Adrenal gland (tissue), 9 donors: ENCODE measurements at regions not wholly inside any gene's neighbourhood (a gene's known extent, or its start where the extent isn't known, plus 50 kb on each side); places are given as distances from the start of the nearest gene placed in this dataset.
"Not testable (repeated sequence)": the region's sequence is repeated elsewhere in the genome, so short reads cannot be mapped to it uniquely, and the experiment has no call there.

Experiments
- DNase-seq, 7 donors: peaks; one replicate each; pipeline ENCODE4 v3.0.0-alpha.2; 2019 to 2020
- H3K27ac ChIP-seq, 5 donors: fragments of 200-600 bp; sonication (generic) in 4 of 5; 1 replicate in 3 of 5; 2 replicates in 2 of 5; pipeline versions ENCODE4 v1.5.1 to v1.8.0; 2016 to 2020; ENCODE audit warnings: mild to moderate bottlenecking in 1 of 5
- H3K27me3 ChIP-seq: fragments of 200-600 bp; 2 replicates; pipeline ENCODE4 v1.8.0; 2021
- H3K36me3 ChIP-seq, 2 donors: fragments of 200-600 bp; replicated peaks in 1 of 2; 1 replicate in 1 of 2; 2 replicates in 1 of 2; pipeline versions ENCODE4 v1.5.1 to v1.8.0; 2018 to 2022
- H3K4me1 ChIP-seq, 2 donors: fragments of 200-600 bp; replicated peaks in 1 of 2; 1 replicate in 1 of 2; 2 replicates in 1 of 2; pipeline versions ENCODE4 v1.5.1 to v1.8.0; 2018 to 2021
- H3K4me3 ChIP-seq, 4 donors: fragments of 200-600 bp; sonication (generic) in 3 of 4; one replicate each; pipeline ENCODE4 v1.5.1; 2016 to 2018
- H3K9me3 ChIP-seq, 3 donors: fragments of 200-600 bp; sonication (generic) in 1 of 3; replicated peaks in 1 of 3; 1 replicate in 2 of 3; 2 replicates in 1 of 3; pipeline versions ENCODE4 v1.5.1 to v1.8.0; 2016 to 2021
- POLR2A ChIP-seq, 2 donors: fragments of 450-650 bp; IDR thresholded peaks; one replicate each; pipeline ENCODE4 v1.6.1; 2017; ENCODE audit warnings: antibody characterized with exemption in 2 of 2, mild to moderate bottlenecking in 2 of 2, moderate library complexity in 1 of 2
- WGBS, 4 donors: extraction: QIAGEN DNeasy Blood & Tissue Kit in 2 of 4; methylation state at CpG; one replicate each; pipeline versions ENCODE4 v1.1.5 to v1.1.7; 2013 to 2017; 5-methylcytosine and 5-hydroxymethylcytosine counted together
- intact Hi-C, 2 donors: fragments of 100-400 bp; cut with DNase I; formaldehyde crosslinking; loops; one replicate each; pipeline versions ENCODE4 v1.14.1 to v1.15.0; 2022 to 2023
- TF ChIP-seq, protein P1 (sequence below), 6 experiments: fragments of 450-650 bp in 4 of 6; fragments of 200-600 bp in 2 of 6; sonication (generic) in 1 of 6; IDR thresholded peaks; 1 replicate in 5 of 6; 2 replicates in 1 of 6; pipeline versions ENCODE4 v1.5.1 to v1.8.0; 2016 to 2021; ENCODE audit warnings: antibody characterized with exemption in 6 of 6, mild to moderate bottlenecking in 2 of 6, moderate library complexity in 1 of 6
- donor health status: healthy with polysubstance abuse.
- donor health status: Bipolar disorder and iron deficiency.
- donor health status: DM: yes; HTN: yes; CAD: no.
- donor health status: DM: no; HTN: no; CAD: no.
- donor health status: DM: no; HTN: no; CAD: no.

DNA sequence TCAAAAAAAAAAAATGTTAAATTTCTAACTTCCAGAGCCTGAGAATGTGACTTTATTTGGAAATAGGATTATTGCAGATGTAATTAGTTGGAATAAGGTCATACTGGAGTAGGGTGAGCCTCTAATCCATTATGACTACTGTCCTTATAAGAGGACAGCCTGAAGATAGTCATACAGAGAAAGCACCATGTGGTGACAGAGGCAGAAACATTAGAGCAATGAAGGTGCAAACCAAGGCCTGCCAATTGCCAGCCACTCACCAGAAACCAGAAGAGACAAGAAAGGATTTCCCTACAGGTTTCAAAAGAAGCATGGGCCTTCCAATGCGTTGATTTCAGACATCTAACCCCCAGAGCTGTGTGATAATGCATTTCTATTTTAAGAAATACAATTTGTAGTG lies 659.2 kb upstream of the CHD1 start:
- no peaks in the 10 kb centered on the region for H3K4me1 ChIP-seq
- no peak overlapping the region for H3K4me3 ChIP-seq
- TF ChIP-seq POLR2A (IDR thresholded peaks at IDR 0.05): no peak
- TF ChIP-seq, protein P1, sequence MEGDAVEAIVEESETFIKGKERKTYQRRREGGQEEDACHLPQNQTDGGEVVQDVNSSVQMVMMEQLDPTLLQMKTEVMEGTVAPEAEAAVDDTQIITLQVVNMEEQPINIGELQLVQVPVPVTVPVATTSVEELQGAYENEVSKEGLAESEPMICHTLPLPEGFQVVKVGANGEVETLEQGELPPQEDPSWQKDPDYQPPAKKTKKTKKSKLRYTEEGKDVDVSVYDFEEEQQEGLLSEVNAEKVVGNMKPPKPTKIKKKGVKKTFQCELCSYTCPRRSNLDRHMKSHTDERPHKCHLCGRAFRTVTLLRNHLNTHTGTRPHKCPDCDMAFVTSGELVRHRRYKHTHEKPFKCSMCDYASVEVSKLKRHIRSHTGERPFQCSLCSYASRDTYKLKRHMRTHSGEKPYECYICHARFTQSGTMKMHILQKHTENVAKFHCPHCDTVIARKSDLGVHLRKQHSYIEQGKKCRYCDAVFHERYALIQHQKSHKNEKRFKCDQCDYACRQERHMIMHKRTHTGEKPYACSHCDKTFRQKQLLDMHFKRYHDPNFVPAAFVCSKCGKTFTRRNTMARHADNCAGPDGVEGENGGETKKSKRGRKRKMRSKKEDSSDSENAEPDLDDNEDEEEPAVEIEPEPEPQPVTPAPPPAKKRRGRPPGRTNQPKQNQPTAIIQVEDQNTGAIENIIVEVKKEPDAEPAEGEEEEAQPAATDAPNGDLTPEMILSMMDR (IDR thresholded peaks at IDR 0.05): no peak
- no peak overlapping the region for H3K27ac ChIP-seq
- WGBS, 4 donors: 57 to 88% (median 77%) methylated on average over 1 of the region's 1 CpG
- H3K9me3 ChIP-seq: no peaks in the 10 kb centered on the region
- no peak for DNase-seq
- H3K36me3 ChIP-seq: no peaks in the 10 kb centered on the region
- intact Hi-C loops: no loop called here
- no peaks in the 10 kb centered on the region for H3K27me3 ChIP-seq

DNA sequence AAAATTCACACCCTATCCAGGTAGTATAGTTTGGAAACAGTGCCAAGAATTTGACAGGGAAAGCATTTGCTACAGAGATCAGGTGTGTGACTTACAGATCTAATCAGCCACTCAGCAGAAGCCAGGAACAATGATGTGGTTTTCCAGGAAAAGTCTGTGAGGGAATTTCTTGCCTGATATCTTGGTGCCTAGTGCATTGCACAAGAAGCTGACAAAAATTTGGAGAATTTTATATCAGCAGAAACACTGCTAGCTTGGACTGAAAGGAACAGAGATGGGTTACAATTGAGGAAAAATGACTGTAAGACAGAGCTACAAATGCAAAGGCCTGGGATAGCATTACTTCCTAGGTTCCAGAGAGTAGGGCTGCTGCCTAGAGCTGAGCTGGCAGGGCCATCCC lies 658.1 kb upstream of the CHD1 start:
- no peaks in the 10 kb centered on the region for H3K9me3 ChIP-seq
- DNase-seq: no peak
- no peaks in the 10 kb centered on the region for H3K4me1 ChIP-seq
- no peak overlapping the region for H3K4me3 ChIP-seq
- no peaks in the 10 kb centered on the region for H3K27me3 ChIP-seq
- no peaks in the 10 kb centered on the region for H3K36me3 ChIP-seq
- TF ChIP-seq POLR2A (IDR thresholded peaks at IDR 0.05): no peak
- TF ChIP-seq, protein P1 (IDR thresholded peaks at IDR 0.05): no peak
- H3K27ac ChIP-seq: no peak overlapping the region
- intact Hi-C loops: no loop called here

DNA sequence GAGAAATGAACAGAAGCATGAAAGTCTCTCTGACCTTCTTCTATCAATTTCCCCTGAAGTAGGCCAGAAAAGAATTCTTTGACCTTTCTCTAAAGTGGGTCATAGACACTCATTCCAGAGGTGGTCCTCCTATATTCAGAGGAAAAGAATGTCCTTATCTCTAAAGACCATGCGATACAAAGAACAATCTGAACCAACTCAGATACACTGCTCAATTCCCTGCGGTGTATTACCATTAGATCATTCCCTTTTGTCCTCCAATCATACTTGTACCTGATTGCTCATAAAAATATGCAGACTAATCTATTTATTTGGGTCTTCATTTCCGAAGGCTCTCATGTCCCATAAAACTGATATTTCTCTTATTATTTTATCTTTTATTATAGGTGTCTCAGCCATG lies 652.4 kb upstream of the CHD1 start:
- H3K36me3 ChIP-seq, H3K4me3 ChIP-seq, H3K4me1 ChIP-seq, H3K27me3 ChIP-seq, intact Hi-C loops, H3K27ac ChIP-seq, H3K9me3 ChIP-seq, DNase-seq: not testable (repeated sequence)
- 64 to 70% (median 67%) methylated on average over 3 of the region's 3 CpGs for WGBS, 4 donors

DNA sequence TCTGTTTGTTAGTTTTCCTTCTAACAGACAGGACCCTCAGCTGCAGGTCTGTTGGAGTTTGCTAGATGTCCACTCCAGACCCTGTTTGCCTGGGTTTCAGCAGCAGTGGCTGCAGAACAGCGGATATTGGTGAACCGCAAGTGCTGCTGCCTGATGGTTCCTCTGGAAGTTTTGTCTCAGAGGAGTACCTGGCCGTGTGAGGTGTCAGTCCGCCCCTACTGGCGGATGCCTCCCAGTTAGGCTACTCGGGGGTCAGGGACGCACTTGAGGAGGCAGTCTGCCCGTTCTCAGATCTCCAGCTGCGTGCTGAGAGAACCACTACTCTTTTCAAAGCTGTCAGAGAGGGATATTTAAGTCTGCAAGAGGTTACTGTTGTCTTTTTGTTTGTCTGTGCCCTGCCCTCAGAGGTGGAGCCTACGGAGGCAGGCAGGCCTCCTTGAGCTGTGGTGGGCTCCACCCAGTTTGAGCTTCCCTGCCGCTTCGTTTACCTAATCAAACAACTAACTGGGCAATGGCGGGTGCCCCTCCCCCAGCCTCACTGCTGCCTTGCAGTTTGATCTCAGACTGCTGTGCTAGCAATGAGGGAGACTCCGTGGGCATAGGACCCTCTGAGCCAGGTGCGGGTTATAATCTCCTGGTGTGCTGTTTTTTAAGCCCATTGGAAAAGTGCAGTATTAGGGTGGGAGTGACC lies 634.3 kb upstream of the CHD1 start:
- 73 to 90% (median 79%) methylated on average over 11 to 15 of the region's 15 CpGs for WGBS, 4 donors
- intact Hi-C loops, H3K27ac ChIP-seq, H3K27me3 ChIP-seq, DNase-seq, H3K4me1 ChIP-seq, H3K36me3 ChIP-seq, H3K9me3 ChIP-seq, H3K4me3 ChIP-seq: not testable (repeated sequence)

DNA sequence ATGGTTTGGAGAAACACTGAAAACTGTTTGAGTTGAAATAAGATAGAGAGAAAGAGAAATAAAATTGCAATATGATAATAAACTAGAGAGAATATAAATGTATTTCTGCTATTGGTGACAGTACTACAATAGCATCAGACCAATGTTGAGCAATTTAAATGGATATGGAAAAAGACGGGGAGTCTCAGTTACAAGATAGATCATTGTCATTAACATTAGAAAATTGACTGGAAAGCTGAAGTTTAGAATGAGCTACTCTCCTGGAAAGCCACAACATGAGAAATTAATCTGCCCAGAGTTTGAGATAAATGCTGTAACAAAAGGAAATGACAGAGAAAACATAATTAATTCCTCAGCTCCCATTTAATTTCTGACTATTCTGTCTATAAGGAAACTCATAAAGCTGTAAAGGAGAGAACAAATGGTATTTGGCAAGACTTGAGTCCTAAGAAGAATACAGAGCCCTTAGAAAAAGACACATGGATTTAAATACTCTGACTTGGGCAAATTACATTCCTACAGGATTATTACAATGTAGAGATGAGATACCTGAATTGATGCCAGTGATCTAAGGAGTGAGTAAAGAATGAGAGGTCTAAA lies 624.5 kb upstream of the CHD1 start:
- WGBS, 4 donors: 46 to 56% (median 51%) methylated on average over 1 of the region's 1 CpG

More for the DNA sequence above, 624.5 kb upstream of the CHD1 start:
- no peaks in the 10 kb centered on the region for H3K36me3 ChIP-seq
- no peaks in the 10 kb centered on the region for H3K27me3 ChIP-seq
- no peak overlapping the region for H3K4me3 ChIP-seq
- intact Hi-C loops: no loop called here
- H3K4me1 ChIP-seq: no peaks in the 10 kb centered on the region
- no peak for TF ChIP-seq POLR2A (IDR thresholded peaks at IDR 0.05)
- TF ChIP-seq, protein P1 (IDR thresholded peaks at IDR 0.05): no peak
- no peak for DNase-seq
- no peak overlapping the region for H3K27ac ChIP-seq
- no peaks in the 10 kb centered on the region for H3K9me3 ChIP-seq
